Thyroid gland (tissue), 4 donors: ENCODE measurements at regions not wholly inside any gene's neighbourhood (a gene's known extent, or its start where the extent isn't known, plus 50 kb on each side); places are given as distances from the start of the nearest gene placed in this dataset.

Experiments used
- DNase-seq, 2 donors: peaks; one replicate each; pipeline ENCODE4 v3.0.0-alpha.2; 2019
- H3K27ac ChIP-seq, 3 donors: fragments of 200-600 bp; sonication (generic); 1 replicate in 2 of 3; 2 replicates in 1 of 3; pipeline ENCODE4 v1.5.1; 2016 to 2019; ENCODE audit warnings: mild to moderate bottlenecking in 1 of 3, moderate library complexity in 1 of 3
- H3K27me3 ChIP-seq: fragments of 200-600 bp; sonication (generic); one replicate; pipeline ENCODE4 v1.5.1; 2019
- H3K36me3 ChIP-seq, 2 donors: fragments of 200-600 bp; sonication (generic); one replicate each; pipeline ENCODE4 v1.5.1; 2016 to 2019
- H3K4me1 ChIP-seq, 2 donors: fragments of 200-600 bp; sonication (generic); one replicate each; pipeline ENCODE4 v1.5.1; 2017 to 2019
- H3K4me3 ChIP-seq, 3 donors: fragments of 200-600 bp; sonication (generic); replicated peaks in 1 of 3; 1 replicate in 2 of 3; 2 replicates in 1 of 3; pipeline ENCODE4 v1.5.1; 2016; ENCODE audit warnings: mild to moderate bottlenecking in 1 of 3
- H3K9me3 ChIP-seq: fragments of 200-600 bp; sonication (generic); one replicate; pipeline ENCODE4 v1.5.1; 2017
- POLR2A ChIP-seq, 2 donors: fragments of 450-650 bp; IDR thresholded peaks; one replicate each; pipeline ENCODE4 v1.6.1; 2017; ENCODE audit warnings: antibody characterized with exemption in 2 of 2, mild to moderate bottlenecking in 2 of 2, moderate library complexity in 1 of 2
- WGBS, 2 donors: methylation state at CpG; one replicate each; pipeline ENCODE4 v1.1.5; 2017; 5-methylcytosine and 5-hydroxymethylcytosine counted together
- intact Hi-C: fragments of 100-400 bp; cut with DNase I; formaldehyde crosslinking; loops from one replicate; pipeline ENCODE4 v1.15.1; 2023
- TF ChIP-seq, protein P1 (sequence below), 6 experiments: fragments of 200-600 bp in 3 of 6; fragments of 450-650 bp in 3 of 6; sonication (generic) in 3 of 6; IDR thresholded peaks; one replicate each; pipeline ENCODE4 v1.5.1; 2016 to 2019; ENCODE audit warnings: antibody characterized with exemption in 6 of 6, mild to moderate bottlenecking in 2 of 6, inconsistent platforms in 1 of 6, moderate library complexity in 1 of 6

DNA sequence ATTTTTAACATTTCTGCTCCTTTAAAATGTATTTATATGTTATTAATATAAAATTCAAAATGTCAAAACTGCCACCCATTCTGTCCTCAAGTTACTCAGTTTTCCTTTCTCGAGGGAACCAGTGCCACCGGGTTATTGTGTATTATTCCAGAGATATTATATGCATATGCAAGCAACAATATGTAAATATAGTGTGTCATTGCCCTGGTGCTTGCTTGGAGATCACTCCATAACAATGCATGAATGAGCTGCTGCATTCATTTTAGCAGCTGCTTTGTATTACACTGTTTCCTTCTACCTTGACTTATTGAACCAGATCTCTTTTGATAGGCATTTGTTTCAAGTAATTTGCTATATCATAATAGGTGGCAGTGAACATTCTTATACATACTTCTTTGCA is 509.1 kb downstream of the MCTP2 start:
- Histone ChIP-seq H3K36me3 (no peaks in the 10 kb centered on the region), H3K4me1 (no peaks in the 10 kb centered on the region), H3K9me3 (no peaks in the 10 kb centered on the region), H3K27me3 (no peaks in the 10 kb centered on the region), H3K27ac (no peak overlapping the region), H3K4me3 (no peak overlapping the region)
- no peak for DNase-seq
- WGBS, 2 donors = 86 to 95% methylated on average over 2 of the region's 2 CpGs
- intact Hi-C loops = no loop called here
- TF ChIP-seq, protein P1, sequence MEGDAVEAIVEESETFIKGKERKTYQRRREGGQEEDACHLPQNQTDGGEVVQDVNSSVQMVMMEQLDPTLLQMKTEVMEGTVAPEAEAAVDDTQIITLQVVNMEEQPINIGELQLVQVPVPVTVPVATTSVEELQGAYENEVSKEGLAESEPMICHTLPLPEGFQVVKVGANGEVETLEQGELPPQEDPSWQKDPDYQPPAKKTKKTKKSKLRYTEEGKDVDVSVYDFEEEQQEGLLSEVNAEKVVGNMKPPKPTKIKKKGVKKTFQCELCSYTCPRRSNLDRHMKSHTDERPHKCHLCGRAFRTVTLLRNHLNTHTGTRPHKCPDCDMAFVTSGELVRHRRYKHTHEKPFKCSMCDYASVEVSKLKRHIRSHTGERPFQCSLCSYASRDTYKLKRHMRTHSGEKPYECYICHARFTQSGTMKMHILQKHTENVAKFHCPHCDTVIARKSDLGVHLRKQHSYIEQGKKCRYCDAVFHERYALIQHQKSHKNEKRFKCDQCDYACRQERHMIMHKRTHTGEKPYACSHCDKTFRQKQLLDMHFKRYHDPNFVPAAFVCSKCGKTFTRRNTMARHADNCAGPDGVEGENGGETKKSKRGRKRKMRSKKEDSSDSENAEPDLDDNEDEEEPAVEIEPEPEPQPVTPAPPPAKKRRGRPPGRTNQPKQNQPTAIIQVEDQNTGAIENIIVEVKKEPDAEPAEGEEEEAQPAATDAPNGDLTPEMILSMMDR (IDR thresholded peaks at IDR 0.05) = no peak
- no peak for TF ChIP-seq POLR2A (IDR thresholded peaks at IDR 0.05)

DNA sequence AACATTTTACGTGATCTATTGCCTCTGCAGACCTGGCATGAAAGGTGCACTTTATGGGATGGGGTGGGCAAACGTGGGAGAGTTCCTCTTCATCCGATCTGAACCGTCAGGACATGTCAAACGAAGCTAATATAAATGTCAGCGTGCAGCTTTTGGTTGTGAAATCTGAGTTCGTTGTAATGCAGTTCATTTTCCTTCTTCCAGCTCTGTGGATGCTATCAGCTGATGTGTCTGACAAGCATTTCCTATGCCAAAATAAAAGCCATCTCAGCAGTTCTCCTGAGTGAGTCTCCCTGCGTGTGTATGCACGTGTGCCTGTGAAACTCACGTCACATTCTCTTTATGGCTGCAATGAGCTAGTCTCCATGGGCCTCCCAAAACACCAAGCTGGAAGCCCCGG is 512.3 kb downstream of the MCTP2 start:
- H3K36me3 ChIP-seq = no peaks in the 10 kb centered on the region
- WGBS, 2 donors = 59 to 67% methylated on average over 11 of the region's 11 CpGs
- H3K27ac ChIP-seq = no peak overlapping the region
- no peak overlapping the region for H3K4me3 ChIP-seq
- no peak for TF ChIP-seq POLR2A (IDR thresholded peaks at IDR 0.05)
- TF ChIP-seq, protein P1 (IDR thresholded peaks at IDR 0.05) = no peak
- no peaks in the 10 kb centered on the region for H3K27me3 ChIP-seq
- H3K9me3 ChIP-seq = no peaks in the 10 kb centered on the region
- intact Hi-C loops = no loop called here
- no peaks in the 10 kb centered on the region for H3K4me1 ChIP-seq
- no peak for DNase-seq

DNA sequence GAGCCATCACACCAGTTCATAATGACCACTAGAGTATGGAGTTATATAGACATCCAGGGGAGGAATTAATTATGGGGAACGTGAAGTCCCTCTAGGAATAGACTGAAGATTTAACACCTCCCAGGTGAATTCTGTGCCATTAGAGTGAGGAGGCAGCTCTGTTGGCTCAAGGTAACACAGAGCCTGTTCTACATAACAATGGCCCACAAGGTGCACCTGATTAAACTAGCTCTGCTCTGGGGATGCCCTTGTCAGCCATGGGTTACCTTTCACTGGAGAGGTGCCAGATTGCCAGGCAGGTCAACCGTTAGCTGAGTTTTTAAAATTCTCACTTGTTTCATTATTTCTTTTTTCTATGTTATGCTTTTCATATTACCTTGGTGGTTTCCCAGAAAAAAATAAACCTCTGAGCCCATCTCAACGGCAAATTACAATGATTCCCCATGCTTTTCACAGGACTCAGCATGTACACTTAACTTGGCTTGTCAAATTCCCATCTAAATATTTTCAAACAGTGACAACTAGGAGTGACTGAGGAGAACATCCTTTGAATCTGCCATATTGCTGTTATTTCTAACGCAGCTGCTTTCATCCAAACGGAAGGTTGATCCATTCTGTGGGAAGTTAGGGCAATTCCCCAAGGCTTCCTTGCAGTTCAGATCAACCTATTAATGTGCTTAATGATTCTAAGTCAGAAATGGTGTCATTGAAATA is 512.9 kb downstream of the MCTP2 start:
- 56 to 65% methylated on average over 5 of the region's 5 CpGs for WGBS, 2 donors
- Histone ChIP-seq H3K27me3 (no peaks in the 10 kb centered on the region), H3K4me3 (no peak overlapping the region), H3K36me3 (no peaks in the 10 kb centered on the region), H3K27ac (no peak overlapping the region), H3K9me3 (no peaks in the 10 kb centered on the region), H3K4me1 (no peaks in the 10 kb centered on the region)
- TF ChIP-seq POLR2A (IDR thresholded peaks at IDR 0.05) = no peak
- TF ChIP-seq, protein P1 (IDR thresholded peaks at IDR 0.05) = no peak
- no peak for DNase-seq
- intact Hi-C loops = no loop called here

DNA sequence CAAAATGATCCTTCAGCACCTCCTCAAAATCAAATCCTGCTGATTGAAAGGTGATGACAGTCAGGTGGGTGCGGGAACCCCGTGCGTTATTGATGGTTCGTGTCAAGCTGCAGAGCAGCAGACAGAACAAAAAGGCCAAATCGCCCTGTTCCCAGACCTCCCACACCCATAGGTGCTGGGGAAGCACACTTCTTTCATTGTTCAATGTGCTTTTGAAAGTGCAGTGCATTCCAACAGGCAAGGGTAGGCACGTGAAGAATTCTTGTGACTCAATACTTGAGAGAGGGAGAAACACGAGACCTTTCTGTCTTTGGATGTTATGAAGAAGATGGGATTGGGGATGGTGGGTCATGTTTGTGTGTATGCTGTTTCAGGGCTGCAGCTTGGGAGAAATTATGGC is 514.0 kb downstream of the MCTP2 start:
- Histone ChIP-seq H3K4me1 (no peaks in the 10 kb centered on the region), H3K4me3 (no peak overlapping the region), H3K9me3 (no peaks in the 10 kb centered on the region), H3K36me3 (no peaks in the 10 kb centered on the region), H3K27ac (no peak overlapping the region), H3K27me3 (no peaks in the 10 kb centered on the region)
- TF ChIP-seq, protein P1 (IDR thresholded peaks at IDR 0.05) = no peak
- TF ChIP-seq POLR2A (IDR thresholded peaks at IDR 0.05) = no peak
- intact Hi-C loops = no loop called here
- 64 to 66% methylated on average over 7 of the region's 7 CpGs for WGBS, 2 donors
- DNase-seq = no peak

DNA sequence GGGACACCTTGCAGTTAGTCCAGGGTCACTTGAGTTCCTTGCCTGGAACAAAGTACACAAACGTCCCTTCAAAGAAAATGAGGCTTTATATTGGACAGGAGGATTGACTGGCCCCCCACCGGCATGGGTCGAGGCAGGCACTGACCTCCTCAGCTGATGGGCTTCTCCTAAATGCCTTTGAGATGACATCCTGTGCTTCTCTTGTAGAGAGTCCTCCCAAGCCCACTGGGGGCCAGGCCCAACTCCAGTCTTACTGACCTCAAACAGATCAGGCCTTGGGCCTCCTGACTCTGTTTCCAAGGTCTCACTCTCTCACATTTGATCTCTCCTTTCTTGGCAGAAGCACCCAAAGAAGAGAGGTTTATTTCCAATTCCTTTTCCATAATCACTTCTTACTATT is 516.1 kb downstream of the MCTP2 start:
- Histone ChIP-seq H3K27me3 (no peaks in the 10 kb centered on the region), H3K36me3 (no peaks in the 10 kb centered on the region), H3K4me3 (no peak overlapping the region), H3K9me3 (no peaks in the 10 kb centered on the region), H3K27ac (no peak overlapping the region), H3K4me1 (no peaks in the 10 kb centered on the region)
- intact Hi-C loops = no loop called here
- DNase-seq = no peak
- 50% methylated on average over 3 of the region's 3 CpGs; no CpG with 5 or more reads in 1 of the 2 donors for WGBS, 2 donors
- no peak for TF ChIP-seq POLR2A (IDR thresholded peaks at IDR 0.05)
